GM20431 (cell line): ENCODE measurements at regions not wholly inside any gene's neighbourhood (a gene's known extent, or its start where the extent isn't known, plus 50 kb on each side); places are given as distances from the start of the nearest gene placed in this dataset.
"Not testable (repeated sequence)": the region's sequence is repeated elsewhere in the genome, so short reads cannot be mapped to it uniquely, and the experiment has no call there.

Experiments
- in situ Hi-C: fragments of 300-500 bp; cut with MseI, MboI; formaldehyde crosslinking; loops from one replicate; pipeline ENCODE4 v1.15.0; 2020; ENCODE audit warnings: low sequenced_read_pairs; ENCODE audit not compliant: unreplicated experiment

DNA sequence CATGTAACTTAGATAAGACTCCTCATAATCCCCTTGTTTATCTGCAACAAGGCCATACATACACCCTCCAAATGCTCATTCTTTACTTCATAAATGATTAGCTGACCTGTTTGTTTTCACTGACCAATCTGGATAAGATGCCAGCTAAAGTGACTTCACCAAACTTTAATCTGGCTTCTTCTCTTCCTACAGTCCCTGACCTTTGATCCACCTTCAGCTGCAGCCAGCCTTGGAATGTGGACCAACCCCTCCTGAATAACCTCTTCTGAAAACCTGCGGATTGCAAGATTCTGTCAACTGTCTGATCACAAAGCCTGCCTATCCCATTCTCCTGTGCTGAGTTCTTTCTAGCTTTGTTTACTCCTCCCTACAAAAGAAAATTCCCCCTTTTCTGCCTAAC, 476.8 kb downstream of the LRRC70 start:
- in situ Hi-C loops = no loop called here

DNA sequence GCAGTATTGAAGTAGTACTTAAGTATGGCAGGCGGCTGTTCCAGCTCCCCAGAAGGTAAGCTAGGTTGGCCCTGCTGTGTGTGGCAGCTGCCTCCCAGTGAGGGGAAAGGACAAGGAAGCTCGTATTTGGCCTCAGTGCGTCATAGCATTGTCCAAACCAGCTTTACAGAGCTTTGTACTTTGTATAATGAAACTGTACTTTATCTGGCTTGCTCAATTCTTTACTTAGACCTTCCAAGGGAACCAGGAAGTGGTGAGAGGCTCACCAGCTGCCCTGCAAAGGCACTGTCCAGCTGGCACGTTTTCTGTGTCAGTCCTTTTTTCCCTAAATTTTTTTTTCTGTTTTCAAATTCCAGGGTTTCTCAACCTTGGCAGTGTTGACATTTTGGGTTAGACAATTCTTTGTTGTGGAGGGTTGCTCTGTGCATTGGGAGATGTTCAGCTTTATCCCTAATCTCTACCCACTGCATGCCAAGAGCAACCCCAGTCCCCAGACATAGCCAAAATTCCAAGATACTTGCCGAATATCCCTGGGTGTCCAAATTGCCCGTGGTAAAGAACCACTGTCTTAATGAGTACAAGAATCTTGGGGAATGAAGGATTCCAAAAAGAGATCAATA, 474.5 kb downstream of the LRRC70 start:
- in situ Hi-C loops = no loop called here

DNA sequence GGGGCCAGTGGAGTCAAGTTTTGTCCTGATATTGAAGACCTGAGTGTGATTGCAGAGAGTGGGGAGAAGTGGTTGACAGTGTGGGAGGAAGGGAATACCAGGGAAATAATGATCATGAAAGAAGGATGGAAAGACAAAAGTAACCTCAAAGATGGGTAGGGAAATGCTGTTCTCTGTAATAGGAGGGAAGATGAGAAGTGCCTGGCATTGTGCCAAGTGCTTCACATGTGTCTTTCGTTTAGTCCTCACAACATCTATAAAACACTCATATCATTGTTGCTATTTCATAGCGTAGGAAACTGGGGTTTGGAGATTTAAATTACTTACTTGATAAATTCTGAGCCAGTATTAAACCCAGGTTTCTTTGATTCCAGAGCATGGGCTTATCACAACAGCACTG, 472.3 kb downstream of the LRRC70 start:
- in situ Hi-C loops = no loop called here

- in situ Hi-C loops = no loop called here
Measured at GRCh38 chr5:63049935-63050334, 471.3 kb downstream of the LRRC70 start.

- in situ Hi-C loops = no loop called here
Measured at GRCh38 chr5:63043792-63044191, 465.2 kb downstream of the LRRC70 start.

GRCh38 chr5:63032343-63032742, 453.7 kb downstream of the LRRC70 start:
- in situ Hi-C loops = no loop called here

GRCh38 chr5:63029891-63030290, 451.3 kb downstream of the LRRC70 start:
- in situ Hi-C loops = no loop called here

GRCh38 chr5:63025679-63026078, 447.1 kb downstream of the LRRC70 start:
- in situ Hi-C loops = no loop called here

GRCh38 chr5:63022403-63022802, 443.8 kb downstream of the LRRC70 start:
- in situ Hi-C loops = no loop called here

GRCh38 chr5:63011158-63011557, 432.5 kb downstream of the LRRC70 start:
- in situ Hi-C loops = no loop called here

- in situ Hi-C loops = no loop called here
Measured at GRCh38 chr5:63008195-63008594, 429.6 kb downstream of the LRRC70 start.

DNA sequence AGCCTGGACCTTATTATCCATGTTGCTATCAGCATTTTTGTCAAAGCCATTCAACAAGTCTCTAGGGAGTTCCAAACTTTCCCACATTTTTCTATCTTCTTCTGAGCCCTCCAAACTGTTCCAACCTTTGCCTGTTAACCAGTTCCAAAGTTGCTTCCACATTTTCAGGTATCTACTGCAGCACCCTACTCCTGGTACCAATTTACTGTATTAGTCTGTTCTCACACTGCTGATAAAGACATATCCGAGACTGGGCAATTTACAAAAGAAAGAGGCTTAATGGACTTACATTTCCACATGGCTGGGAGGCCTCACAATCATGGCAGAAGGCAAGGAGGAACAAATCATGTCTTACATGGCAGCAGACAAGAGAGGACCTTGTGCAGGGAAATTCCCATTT, 416.2 kb downstream of the LRRC70 start:
- in situ Hi-C loops = not testable (repeated sequence)

DNA sequence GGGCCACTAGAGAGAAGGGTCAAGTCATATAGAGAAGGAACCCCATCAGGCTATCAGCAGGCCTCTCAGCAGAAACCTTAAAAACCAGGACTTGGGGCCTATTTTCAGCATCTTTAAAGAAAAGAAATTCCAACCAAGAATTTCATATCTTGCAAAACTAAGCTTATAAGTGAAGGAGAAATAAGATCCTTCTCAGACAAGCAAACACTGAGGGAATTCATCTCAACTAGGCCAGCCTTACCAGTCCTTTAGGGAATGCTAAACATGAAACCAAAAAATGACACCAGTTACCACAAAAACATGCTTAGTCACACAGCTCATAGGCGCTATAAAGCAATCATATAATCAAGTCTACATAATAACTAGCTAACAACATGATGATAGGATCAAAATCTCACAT, 407.1 kb downstream of the LRRC70 start:
- in situ Hi-C loops = no loop called here

- in situ Hi-C loops = no loop called here
Measured at GRCh38 chr5:62982348-62982747, 403.7 kb downstream of the LRRC70 start.

GRCh38 chr5:62980884-62981283, 402.3 kb downstream of the LRRC70 start:
- in situ Hi-C loops = no loop called here

DNA sequence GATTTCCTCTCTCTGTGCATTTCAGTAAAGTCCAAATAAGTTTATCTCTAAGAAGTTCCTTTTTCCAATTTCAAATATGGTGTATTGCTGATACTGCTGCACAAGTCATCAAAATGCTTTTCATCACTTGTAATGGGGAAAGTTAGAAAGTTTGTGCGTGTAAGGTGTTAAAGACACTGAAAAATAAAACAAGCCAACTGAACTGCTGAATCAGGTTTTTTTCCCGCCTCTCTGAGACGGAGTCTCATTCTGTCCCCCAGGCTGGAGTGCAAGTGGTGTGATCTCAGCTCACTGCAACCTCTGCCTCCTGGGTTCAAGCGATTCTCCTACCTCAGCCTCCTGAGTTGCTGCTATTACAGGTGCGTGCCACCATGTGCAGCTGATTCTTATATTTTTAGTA, 400.9 kb downstream of the LRRC70 start:
- in situ Hi-C loops = no loop called here

- in situ Hi-C loops = no loop called here
Measured at GRCh38 chr5:62977661-62978060, 399.0 kb downstream of the LRRC70 start.

- in situ Hi-C loops = no loop called here
Measured at GRCh38 chr5:62974623-62975022, 396.0 kb downstream of the LRRC70 start.

GRCh38 chr5:62969409-62970120, 390.9 kb downstream of the LRRC70 start:
- in situ Hi-C loops = no loop called here

DNA sequence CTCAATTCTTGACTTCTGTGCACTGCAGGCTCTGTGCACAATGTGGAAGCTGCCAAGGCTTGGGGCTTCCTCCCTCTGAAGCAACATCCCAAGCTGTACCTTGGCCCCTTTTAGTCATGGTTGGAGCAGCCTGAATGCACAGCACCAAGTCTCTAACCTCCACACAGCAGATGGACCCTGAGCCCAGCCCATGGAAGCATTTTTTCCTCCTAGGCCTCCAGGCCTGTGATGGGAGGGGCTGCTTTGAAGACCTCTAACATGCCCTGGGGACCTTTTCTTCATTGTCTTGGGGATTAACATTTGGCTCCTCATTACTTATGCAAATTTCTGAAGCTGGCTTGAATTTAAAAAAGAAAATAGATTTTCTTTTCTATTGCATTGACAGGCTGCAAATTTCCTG, 385.8 kb downstream of the LRRC70 start:
- in situ Hi-C loops = no loop called here

DNA sequence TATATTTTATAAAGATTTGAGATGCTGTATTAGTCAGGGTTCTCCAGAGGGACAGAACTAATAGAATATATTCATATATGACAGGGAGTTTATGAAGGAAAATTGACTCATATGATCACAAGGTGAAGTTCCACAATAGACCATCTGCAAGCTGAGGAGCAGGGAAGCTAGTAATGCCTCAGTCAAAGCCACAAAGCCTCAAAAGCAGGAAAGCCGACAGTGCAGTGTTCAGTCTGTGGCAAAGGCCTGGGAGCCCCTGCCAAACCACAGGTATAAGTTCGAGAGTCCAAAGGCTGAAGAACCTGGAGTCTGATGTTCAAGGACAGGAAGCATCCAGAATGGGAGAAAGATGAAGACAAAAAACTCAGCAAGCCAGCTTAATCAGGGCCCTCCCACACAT, 382.2 kb downstream of the LRRC70 start:
- in situ Hi-C loops = no loop called here

DNA sequence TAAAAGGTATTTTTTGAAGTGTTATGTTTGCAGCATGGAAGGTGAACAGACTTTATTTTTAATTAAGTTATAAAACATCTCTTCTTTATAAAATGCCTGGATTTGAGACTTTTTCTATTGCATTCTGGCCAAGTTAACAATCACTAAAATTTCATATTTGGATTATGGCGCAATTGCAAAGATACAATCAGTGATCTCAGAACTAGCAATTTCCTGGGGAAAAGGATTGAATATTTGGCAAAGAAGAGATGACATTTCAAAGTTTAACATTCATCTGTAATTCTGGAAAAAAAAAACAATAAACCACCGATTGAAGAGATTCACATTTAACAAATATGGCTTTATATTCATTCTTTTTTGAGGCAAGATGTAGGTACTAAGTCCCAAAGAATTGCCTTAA, 378.0 kb downstream of the LRRC70 start:
- in situ Hi-C loops = no loop called here
